Stomach (tissue), 8 donors: ENCODE measurements at regions not wholly inside any gene's neighbourhood (a gene's known extent, or its start where the extent isn't known, plus 50 kb on each side); places are given as distances from the start of the nearest gene placed in this dataset.
A peak's percentile ranks its signal among the peaks of the same experiment; 100 is the strongest.

ENCODE experiments used
- DNase-seq, 2 donors: peaks; one replicate each; pipeline versions ENCODE4 v3.0.0 to v3.0.0-alpha.2; 2013 to 2019
- H3K27ac ChIP-seq, 5 donors: fragments of 200-600 bp in 4 of 5; sonication (generic) in 4 of 5; one replicate each; pipeline ENCODE4 v1.5.1; 2013 to 2019; ENCODE audit warnings: mild to moderate bottlenecking in 1 of 5, moderate library complexity in 1 of 5
- H3K27me3 ChIP-seq, 3 donors: fragments of 200-600 bp; sonication (generic); one replicate each; pipeline ENCODE4 v1.5.1; 2017 to 2019; ENCODE audit warnings: mixed run types in 1 of 3
- H3K36me3 ChIP-seq, 4 donors: fragments of 200-600 bp; sonication (generic); 1 replicate in 3 of 4; 2 replicates in 1 of 4; pipeline ENCODE4 v1.5.1; 2016 to 2019
- H3K4me1 ChIP-seq, 4 donors: fragments of 200-600 bp; sonication (generic); one replicate each; pipeline ENCODE4 v1.5.1; 2016 to 2019
- H3K4me3 ChIP-seq, 4 donors: fragments of 200-600 bp; sonication (generic) in 3 of 4; one replicate each; pipeline ENCODE4 v1.5.1; 2016 to 2019; ENCODE audit warnings: mild to moderate bottlenecking in 1 of 4
- H3K9me3 ChIP-seq, 4 donors: fragments of 200-600 bp; sonication (generic); one replicate each; pipeline ENCODE4 v1.5.1; 2016 to 2019
- EP300 ChIP-seq: sonication (generic); formaldehyde crosslinking; IDR thresholded peaks from one replicate; pipeline ENCODE4 v1.6.1; 2017; ENCODE audit warnings: antibody characterized with exemption
- POLR2A ChIP-seq, 4 donors: fragments of 450-650 bp; IDR thresholded peaks; one replicate each; pipeline ENCODE4 v1.6.1; 2016; ENCODE audit warnings: antibody characterized with exemption in 4 of 4, control low read depth in 2 of 4, mild to moderate bottlenecking in 1 of 4, moderate library complexity in 1 of 4
- POLR2AphosphoS5 ChIP-seq, 3 donors: sonication (generic); formaldehyde crosslinking; IDR thresholded peaks; one replicate each; pipeline ENCODE4 v1.6.1; 2016; ENCODE audit warnings: antibody characterized with exemption in 3 of 3
- WGBS, 5 donors: extraction: QIAGEN DNeasy Blood & Tissue Kit in 3 of 5; methylation state at CpG; one replicate each; pipeline versions ENCODE4 v1.1.5 to v1.1.7; 2013 to 2018; 5-methylcytosine and 5-hydroxymethylcytosine counted together
- intact Hi-C: fragments of 100-400 bp; cut with DNase I; formaldehyde crosslinking; loops from one replicate; pipeline ENCODE4 v1.15.1; 2023; ENCODE audit warnings: low total_unique reads
- TF ChIP-seq, protein P1 (sequence below), 7 experiments: fragments of 450-650 bp in 4 of 7; fragments of 200-600 bp in 3 of 7; sonication (generic) in 3 of 7; IDR thresholded peaks; one replicate each; pipeline ENCODE4 v1.5.1; 2016 to 2019; ENCODE audit warnings: antibody characterized with exemption in 7 of 7, control low read depth in 2 of 7, mild to moderate bottlenecking in 1 of 7
- donor health status: healthy with polysubstance abuse.
- donor health status: Bipolar disorder and iron deficiency.
- donor health status: healthy.

DNA sequence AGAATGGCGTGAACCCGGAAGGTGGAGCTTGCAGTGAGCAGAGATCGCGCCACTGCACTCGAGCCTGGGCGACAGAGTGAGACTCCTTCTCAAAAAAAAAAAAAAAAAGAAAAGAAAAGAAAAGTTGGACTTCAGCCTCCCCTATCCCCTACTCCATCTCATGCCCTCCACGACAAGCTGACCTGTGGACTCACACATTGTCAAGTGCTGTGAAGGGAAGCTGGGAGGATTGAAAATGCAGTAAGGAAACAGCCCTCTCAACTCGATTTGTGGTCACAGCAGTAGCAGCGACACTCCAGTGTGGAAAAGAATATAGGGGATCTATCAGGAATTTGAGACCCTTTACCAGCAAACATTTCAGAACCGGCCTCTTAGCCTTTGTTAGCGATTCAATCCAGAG lies 103.6 kb upstream of the SVIL start:
- H3K27me3 ChIP-seq, result no peaks in the 10 kb centered on the region
- TF ChIP-seq POLR2AphosphoS5 (IDR thresholded peaks at IDR 0.05), result no peak
- TF ChIP-seq, protein P1, sequence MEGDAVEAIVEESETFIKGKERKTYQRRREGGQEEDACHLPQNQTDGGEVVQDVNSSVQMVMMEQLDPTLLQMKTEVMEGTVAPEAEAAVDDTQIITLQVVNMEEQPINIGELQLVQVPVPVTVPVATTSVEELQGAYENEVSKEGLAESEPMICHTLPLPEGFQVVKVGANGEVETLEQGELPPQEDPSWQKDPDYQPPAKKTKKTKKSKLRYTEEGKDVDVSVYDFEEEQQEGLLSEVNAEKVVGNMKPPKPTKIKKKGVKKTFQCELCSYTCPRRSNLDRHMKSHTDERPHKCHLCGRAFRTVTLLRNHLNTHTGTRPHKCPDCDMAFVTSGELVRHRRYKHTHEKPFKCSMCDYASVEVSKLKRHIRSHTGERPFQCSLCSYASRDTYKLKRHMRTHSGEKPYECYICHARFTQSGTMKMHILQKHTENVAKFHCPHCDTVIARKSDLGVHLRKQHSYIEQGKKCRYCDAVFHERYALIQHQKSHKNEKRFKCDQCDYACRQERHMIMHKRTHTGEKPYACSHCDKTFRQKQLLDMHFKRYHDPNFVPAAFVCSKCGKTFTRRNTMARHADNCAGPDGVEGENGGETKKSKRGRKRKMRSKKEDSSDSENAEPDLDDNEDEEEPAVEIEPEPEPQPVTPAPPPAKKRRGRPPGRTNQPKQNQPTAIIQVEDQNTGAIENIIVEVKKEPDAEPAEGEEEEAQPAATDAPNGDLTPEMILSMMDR (IDR thresholded peaks at IDR 0.05), result no peak
- TF ChIP-seq POLR2A (IDR thresholded peaks at IDR 0.05), result no peak
- no peak for TF ChIP-seq EP300
- no peak overlapping the region for H3K27ac ChIP-seq
- WGBS, 5 donors, result 84 to 94% (median 93%) methylated on average over 9 to 11 of the region's 11 CpGs
- H3K9me3 ChIP-seq, result no peaks in the 10 kb centered on the region
- H3K36me3 ChIP-seq, result no peaks in the 10 kb centered on the region
- no peak for DNase-seq
- peaks cover 5 to 29% (median 24%) of the 10 kb centered on the region in 4 donors for H3K4me1 ChIP-seq
- intact Hi-C loops, result loop anchor here (10.0 kb wide), 1 partner anchor 144 kb away; no protein-coding TSS in a partner anchor
- no peak overlapping the region for H3K4me3 ChIP-seq

DNA sequence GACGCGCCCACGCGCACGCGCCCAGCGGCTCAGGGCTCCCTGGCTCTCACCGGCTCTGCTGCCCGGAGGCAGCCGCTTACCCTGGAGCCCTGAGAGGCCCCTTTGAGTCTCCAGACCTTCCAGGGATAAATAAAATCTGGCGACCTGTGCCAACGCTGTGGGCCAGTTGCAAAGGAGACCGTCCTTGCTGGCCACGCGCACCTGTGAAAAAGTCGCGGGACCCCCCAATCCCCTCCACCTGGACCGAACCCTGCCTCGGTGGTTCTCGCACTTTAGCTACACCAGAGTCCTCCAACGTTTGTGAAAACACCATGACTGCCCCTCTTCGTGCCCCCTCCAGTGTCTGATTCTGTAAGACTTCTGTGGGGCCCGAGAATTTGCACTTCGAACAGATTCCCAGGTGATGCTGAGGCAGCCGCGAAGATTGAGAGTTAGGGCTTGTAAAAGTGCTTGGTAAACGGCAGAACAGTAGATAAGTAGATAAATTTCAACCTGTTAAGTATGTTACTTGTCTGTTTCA lies 102.4 kb upstream of the SVIL start:
- Histone ChIP-seq H3K27ac (peak overlapping the region; percentile 38 to 99 (median 90)), H3K4me1 (peaks cover 5 to 34% (median 29%) of the 10 kb centered on the region in 4 donors), H3K9me3 (no peaks in the 10 kb centered on the region), H3K27me3 (no peaks in the 10 kb centered on the region), H3K4me3 (peak overlapping the region; percentile 82 to 93 (median 87)), H3K36me3 (no peaks in the 10 kb centered on the region)
- TF ChIP-seq, protein P1 (IDR thresholded peaks at IDR 0.05), result no peak
- TF ChIP-seq POLR2AphosphoS5 (IDR thresholded peaks at IDR 0.05) (no peak), POLR2A (IDR thresholded peaks at IDR 0.05) (no peak)
- WGBS, 5 donors, result 16 to 40% (median 20%) methylated on average over 17 to 27 of the region's 27 CpGs
- no peak for DNase-seq
- intact Hi-C loops, result loop anchor here (10.0 kb wide), 1 partner anchor 142 kb away; no protein-coding TSS in a partner anchor

- H3K9me3 ChIP-seq, result no peaks in the 10 kb centered on the region
- intact Hi-C loops, result loop anchor here (10.0 kb wide), 1 partner anchor 142 kb away; no protein-coding TSS in a partner anchor
- DNase-seq, result peak; percentile 67 to 87
- H3K27ac ChIP-seq, result peak overlapping the region; percentile 86 to 99 (median 96)
- 0 to 3% (median 0%) methylated on average over 18 to 74 of the region's 74 CpGs for WGBS, 5 donors
- no peaks in the 10 kb centered on the region for H3K27me3 ChIP-seq
- peak in 2 of 3 donors; percentile 31 to 34 for TF ChIP-seq POLR2AphosphoS5 (IDR thresholded peaks at IDR 0.05)
- TF ChIP-seq EP300, result no peak
- TF ChIP-seq, protein P1 (IDR thresholded peaks at IDR 0.05), result no peak
- H3K36me3 ChIP-seq, result no peaks in the 10 kb centered on the region
- peaks cover 5 to 40% (median 31%) of the 10 kb centered on the region in 4 donors for H3K4me1 ChIP-seq
- H3K4me3 ChIP-seq, result peak overlapping the region; percentile 82 to 93 (median 87)
Observed at GRCh38 chr10:29736366-29737073, 101.7 kb upstream of the SVIL start.

DNA sequence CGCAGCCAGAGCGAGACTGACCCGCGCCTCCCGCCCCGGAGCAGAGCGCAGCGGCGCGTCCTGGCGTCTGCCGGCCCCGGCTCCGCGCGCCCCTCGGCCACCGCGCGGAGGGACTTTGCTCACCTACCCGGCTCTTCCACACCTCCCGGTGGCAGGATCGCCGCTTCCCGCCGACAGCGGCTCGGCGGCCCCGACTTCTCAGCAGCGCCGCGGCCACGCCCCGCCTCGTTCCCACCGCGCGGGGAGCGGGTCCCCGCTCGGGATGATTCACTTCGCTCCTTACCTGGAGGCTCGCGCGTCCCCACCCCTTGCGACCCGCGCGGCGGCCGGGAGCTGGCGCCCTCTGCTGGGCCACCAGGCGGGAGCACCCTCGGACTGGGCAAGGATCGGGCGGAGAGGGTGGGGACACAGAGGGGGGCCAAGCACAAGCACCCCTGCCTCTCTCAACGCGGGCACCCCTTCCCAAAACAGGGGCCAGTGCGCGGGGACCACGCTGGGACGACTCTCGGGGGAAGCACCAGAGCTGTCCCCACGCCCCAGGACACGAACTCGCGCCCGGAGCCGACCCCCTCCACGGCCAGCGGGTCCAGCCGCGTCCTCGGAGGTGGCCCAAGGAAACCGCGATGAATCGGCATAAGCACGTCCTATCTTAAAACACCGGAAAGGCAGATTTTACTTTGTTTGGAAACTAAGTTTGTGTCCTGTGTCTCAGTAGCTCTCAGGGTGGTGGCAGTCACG lies 101.0 kb upstream of the SVIL start:
- Histone ChIP-seq H3K27ac (peak overlapping the region; percentile 86 to 99 (median 96)), H3K9me3 (no peaks in the 10 kb centered on the region), H3K4me1 (peaks cover 5 to 47% (median 32%) of the 10 kb centered on the region in 4 donors), H3K36me3 (no peaks in the 10 kb centered on the region), H3K4me3 (peak overlapping the region; percentile 82 to 93 (median 87)), H3K27me3 (no peaks in the 10 kb centered on the region)
- peak; percentile 86 to 96 for DNase-seq
- intact Hi-C loops, result loop anchor here (10.0 kb wide), 1 partner anchor 141 kb away; no protein-coding TSS in a partner anchor
- TF ChIP-seq POLR2A (IDR thresholded peaks at IDR 0.05) (no peak), POLR2AphosphoS5 (IDR thresholded peaks at IDR 0.05) (peak; percentile 77 to 81 (median 81)), EP300 (no peak)
- TF ChIP-seq, protein P1 (IDR thresholded peaks at IDR 0.05), result peak in 5 of 7 experiments; percentile 76 to 95 (median 87)
- 0 to 1% (median 1%) methylated on average over 17 to 81 of the region's 81 CpGs for WGBS, 5 donors
